ENCODE measurements at regions not wholly inside any gene's neighbourhood (a gene's known extent, or its start where the extent isn't known, plus 50 kb on each side); places are given as distances from the start of the nearest gene placed in this dataset.

DNA sequence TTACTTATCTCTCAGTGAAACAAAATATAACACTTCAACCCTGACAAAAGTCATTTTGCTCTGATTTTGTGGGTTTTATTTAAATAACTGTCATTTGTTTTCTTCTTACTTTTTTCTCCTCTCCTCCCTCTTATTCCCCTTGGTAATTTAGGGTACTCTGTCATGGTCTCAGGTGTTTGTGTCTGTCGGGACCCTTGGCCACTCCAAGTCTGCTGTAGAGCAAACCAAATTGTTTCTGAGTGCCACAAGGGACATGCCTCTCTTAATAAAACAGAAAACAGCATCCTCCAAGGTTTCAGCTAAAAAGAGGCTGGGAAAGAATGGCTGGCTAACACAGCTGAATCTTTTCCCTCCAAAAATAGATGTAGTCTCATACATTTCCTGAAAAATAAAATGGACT lies 573.1 kb upstream of the KLF12 start:
- TF ChIP-seq, protein P1, sequence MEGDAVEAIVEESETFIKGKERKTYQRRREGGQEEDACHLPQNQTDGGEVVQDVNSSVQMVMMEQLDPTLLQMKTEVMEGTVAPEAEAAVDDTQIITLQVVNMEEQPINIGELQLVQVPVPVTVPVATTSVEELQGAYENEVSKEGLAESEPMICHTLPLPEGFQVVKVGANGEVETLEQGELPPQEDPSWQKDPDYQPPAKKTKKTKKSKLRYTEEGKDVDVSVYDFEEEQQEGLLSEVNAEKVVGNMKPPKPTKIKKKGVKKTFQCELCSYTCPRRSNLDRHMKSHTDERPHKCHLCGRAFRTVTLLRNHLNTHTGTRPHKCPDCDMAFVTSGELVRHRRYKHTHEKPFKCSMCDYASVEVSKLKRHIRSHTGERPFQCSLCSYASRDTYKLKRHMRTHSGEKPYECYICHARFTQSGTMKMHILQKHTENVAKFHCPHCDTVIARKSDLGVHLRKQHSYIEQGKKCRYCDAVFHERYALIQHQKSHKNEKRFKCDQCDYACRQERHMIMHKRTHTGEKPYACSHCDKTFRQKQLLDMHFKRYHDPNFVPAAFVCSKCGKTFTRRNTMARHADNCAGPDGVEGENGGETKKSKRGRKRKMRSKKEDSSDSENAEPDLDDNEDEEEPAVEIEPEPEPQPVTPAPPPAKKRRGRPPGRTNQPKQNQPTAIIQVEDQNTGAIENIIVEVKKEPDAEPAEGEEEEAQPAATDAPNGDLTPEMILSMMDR (IDR thresholded peaks at IDR 0.05; ENCODE audit: low read depth, low read length), result no peak
- no peak for DNase-seq (ENCODE audit: extremely low read depth, low read depth)

DNA sequence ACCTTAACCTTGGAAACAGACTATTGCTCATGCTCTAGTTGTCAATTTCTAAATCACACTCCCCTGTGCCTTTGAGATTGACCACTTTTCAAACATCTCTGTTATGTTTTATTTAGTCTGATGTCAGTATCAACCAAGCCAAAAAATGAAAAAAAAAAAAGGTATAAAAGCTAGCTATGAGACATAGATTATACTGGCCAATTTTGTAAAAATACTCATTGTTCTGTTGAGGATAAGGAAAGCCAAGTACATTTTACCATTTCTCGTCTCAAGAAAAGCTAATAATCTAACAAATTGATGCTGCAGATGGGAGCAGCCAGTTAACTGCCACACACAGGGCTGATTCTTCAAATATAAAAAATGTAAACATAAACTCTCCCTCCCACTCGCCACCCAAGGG lies 572.6 kb upstream of the KLF12 start:
- DNase-seq (ENCODE audit: extremely low read depth, low read depth), result no peak
- TF ChIP-seq, protein P1 (IDR thresholded peaks at IDR 0.05; ENCODE audit: low read depth, low read length), result no peak

DNA sequence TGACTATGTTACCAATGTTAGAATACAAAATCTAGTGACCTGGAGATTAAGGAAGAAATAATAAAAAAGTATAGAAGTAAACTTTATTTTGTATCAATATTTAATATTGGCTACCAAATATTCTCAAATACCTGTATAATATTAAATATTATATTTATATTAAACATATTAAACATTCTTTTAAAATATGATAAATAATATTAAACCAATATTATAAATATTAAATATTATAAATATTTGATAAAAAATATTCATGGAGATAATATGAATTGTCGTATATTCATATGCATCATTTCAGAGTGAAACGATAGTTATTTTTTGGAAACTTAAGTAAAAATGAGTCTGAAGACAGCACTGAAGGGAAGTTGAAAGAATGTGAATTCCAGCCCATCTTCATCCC lies 571.2 kb upstream of the KLF12 start:
- DNase-seq (ENCODE audit: extremely low read depth, low read depth), result no peak
- TF ChIP-seq, protein P1 (IDR thresholded peaks at IDR 0.05; ENCODE audit: low read depth, low read length), result no peak

DNA sequence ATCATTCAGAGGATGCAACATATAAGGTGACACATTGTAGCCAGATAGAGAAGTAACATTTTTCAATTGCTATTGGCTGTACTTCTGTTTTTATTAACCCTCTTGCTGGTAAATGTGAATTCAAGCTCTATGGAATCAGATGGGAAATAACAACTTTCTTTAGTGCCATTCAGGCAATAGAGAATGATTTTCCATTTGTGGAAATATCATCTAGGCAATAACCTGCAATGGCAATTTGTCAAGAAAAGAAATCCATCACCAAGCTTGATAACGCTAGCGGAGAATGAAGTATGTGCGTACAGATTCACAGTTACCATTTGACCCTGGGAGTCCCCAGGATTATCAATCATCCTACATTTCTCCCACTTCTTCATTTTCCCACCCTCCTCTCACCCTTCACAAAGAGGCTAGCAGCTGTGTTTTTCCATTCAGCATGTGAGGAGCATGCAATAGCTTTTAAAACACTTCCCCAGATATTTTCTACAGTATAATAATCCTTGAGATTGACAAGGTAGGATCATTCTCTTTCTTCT lies 569.7 kb upstream of the KLF12 start:
- TF ChIP-seq, protein P1 (IDR thresholded peaks at IDR 0.05; ENCODE audit: low read depth, low read length), result no peak
- DNase-seq (ENCODE audit: extremely low read depth, low read depth), result no peak

DNA sequence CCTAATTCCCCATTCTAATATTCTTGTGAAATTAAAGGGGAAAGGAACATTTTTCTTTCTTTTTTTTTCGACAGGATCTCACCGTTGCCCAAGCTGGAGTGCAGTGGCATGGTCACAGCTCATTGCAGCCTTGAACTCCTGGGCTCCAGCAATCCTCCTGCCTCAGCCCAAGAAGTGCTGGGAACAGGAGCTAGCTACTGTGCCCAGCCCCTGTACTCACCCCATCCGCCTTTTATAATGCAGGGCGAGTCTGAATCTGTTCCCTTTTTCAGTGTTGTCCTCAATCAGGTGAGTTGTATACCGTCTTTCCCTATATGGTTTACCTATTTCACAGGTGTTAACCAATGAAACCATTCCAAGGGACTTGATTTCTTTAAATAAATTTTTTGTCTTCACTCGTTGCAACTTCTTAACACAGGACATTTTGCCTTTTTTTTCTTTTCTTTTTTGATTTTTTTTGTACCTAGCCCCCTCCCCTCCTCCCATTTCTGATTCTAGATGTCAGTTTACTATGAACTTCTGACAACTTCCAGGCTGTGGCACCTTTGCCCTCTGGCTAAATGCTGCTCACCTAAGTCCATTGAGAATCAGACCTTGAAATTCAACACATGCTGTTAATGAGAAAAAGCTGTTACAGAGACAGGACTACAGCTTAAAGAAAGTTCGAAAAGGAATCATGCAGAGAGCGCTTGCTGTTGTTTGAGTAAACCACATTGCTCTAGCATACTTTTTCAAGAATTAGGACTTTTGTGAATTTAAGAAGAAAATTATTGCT lies 562.1 kb upstream of the KLF12 start:
- no peak for DNase-seq (ENCODE audit: extremely low read depth, low read depth)
- TF ChIP-seq, protein P1 (IDR thresholded peaks at IDR 0.05; ENCODE audit: low read depth, low read length), result no peak

DNA sequence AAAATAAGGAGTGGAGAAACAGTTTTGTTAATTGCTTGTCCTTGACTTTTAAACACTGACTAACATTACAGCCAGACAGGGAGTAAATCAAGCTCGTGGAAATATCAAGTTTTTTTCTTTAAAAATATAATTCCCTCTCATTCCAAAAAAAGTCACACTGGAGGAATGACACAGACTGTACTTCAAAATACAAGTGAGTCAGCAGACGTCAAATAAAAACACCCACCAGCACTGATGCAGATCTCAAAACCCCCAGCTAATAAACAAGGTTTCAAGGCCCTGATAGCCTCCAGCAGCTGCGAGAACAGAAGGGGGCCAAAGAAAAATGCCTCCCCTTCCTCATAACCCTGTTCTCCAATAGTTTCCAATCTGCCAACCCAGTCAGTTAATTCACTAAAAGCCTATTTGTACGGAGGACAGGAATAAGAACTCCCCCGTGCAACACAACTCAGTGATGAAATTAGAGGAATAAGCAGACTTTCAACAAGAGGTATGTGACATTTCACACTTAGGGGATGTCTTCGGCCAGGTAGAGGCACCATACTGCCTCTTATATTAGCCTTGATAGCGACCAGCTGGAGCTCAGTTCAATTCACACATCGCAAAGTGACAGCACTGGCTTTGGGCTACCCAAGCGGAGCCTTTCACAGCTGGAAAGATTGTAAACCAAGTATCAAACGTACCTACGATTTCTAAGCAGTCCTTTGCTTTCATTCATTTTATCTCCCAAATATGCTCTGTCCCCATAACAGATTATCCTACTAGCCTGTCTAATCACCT lies 561.0 kb upstream of the KLF12 start:
- no peak for DNase-seq (ENCODE audit: extremely low read depth, low read depth)

More for the DNA sequence above, 561.0 kb upstream of the KLF12 start:
- TF ChIP-seq, protein P1 (IDR thresholded peaks at IDR 0.05; ENCODE audit: low read depth, low read length), result no peak

Data from AG09319 (cell line).